ENCODE measurements at regions not wholly inside any gene's neighbourhood (a gene's known extent, or its start where the extent isn't known, plus 50 kb on each side); places are given as distances from the start of the nearest gene placed in this dataset.

GRCh38 chr1:56146449-56146848, 432.9 kb downstream of the PLPP3 start:
- no peak overlapping the region for H3K27ac Mint-ChIP-seq

GRCh38 chr1:56145581-56145980, 433.8 kb downstream of the PLPP3 start:
- no peak for ATAC-seq

More at GRCh38 chr1:56146449-56146848, 432.9 kb downstream of the PLPP3 start:
- Mint-ChIP-seq H3K27me3 (peaks cover 0 to 2% of the 10 kb centered on the region in 2 donors), H3K36me3 (no peaks in the 10 kb centered on the region), H3K4me1 (ENCODE audit: low read depth in 2 of 2) (no peaks in the 10 kb centered on the region), H3K9me3 (no peaks in the 10 kb centered on the region), H3K4me3 (no peak overlapping the region)
- DNase-seq (ENCODE audit: low spot score): no peak
- ATAC-seq: no peak

GRCh38 chr1:56142301-56142700, 437.1 kb downstream of the PLPP3 start:
- Mint-ChIP-seq H3K27ac (no peak overlapping the region), H3K4me3 (no peak overlapping the region), H3K36me3 (no peaks in the 10 kb centered on the region), H3K27me3 (peaks cover 0 to 2% of the 10 kb centered on the region in 2 donors), H3K9me3 (no peaks in the 10 kb centered on the region), H3K4me1 (ENCODE audit: low read depth in 2 of 2) (no peaks in the 10 kb centered on the region)
- ATAC-seq (no peak), DNase-seq (ENCODE audit: low spot score) (no peak)

More at GRCh38 chr1:56145581-56145980, 433.8 kb downstream of the PLPP3 start:
- no peak for DNase-seq (ENCODE audit: low spot score)
- Mint-ChIP-seq H3K36me3 (no peaks in the 10 kb centered on the region), H3K27ac (no peak overlapping the region), H3K27me3 (peaks cover 0 to 2% of the 10 kb centered on the region in 2 donors), H3K9me3 (no peaks in the 10 kb centered on the region), H3K4me3 (no peak overlapping the region), H3K4me1 (ENCODE audit: low read depth in 2 of 2) (no peaks in the 10 kb centered on the region)

- no peak overlapping the region for H3K27ac Mint-ChIP-seq
- no peak for DNase-seq (ENCODE audit: low spot score)
- H3K4me1 Mint-ChIP-seq (ENCODE audit: low read depth in 2 of 2): no peaks in the 10 kb centered on the region
- no peaks in the 10 kb centered on the region for H3K36me3 Mint-ChIP-seq
- H3K4me3 Mint-ChIP-seq: no peak overlapping the region
- no peak for ATAC-seq
- peaks cover 0 to 2% of the 10 kb centered on the region in 2 donors for H3K27me3 Mint-ChIP-seq
- no peaks in the 10 kb centered on the region for H3K9me3 Mint-ChIP-seq
These were observed 439.5 kb downstream of the PLPP3 start for GRCh38 chr1:56139836-56140235.

- H3K27ac Mint-ChIP-seq: no peak overlapping the region
- H3K4me1 Mint-ChIP-seq (ENCODE audit: low read depth in 2 of 2): no peaks in the 10 kb centered on the region
- H3K27me3 Mint-ChIP-seq: no peaks in the 10 kb centered on the region
- DNase-seq (ENCODE audit: low spot score): no peak
- H3K9me3 Mint-ChIP-seq: no peaks in the 10 kb centered on the region
- no peak overlapping the region for H3K4me3 Mint-ChIP-seq
- H3K36me3 Mint-ChIP-seq: no peaks in the 10 kb centered on the region
- no peak for ATAC-seq
These were observed 441.6 kb downstream of the PLPP3 start for GRCh38 chr1:56137521-56138505.

GRCh38 chr1:56137090-56137489, 442.3 kb downstream of the PLPP3 start:
- Mint-ChIP-seq H3K27me3 (no peaks in the 10 kb centered on the region), H3K9me3 (no peaks in the 10 kb centered on the region), H3K36me3 (no peaks in the 10 kb centered on the region), H3K27ac (no peak overlapping the region), H3K4me3 (no peak overlapping the region), H3K4me1 (ENCODE audit: low read depth in 2 of 2) (no peaks in the 10 kb centered on the region)
- ATAC-seq: no peak
- DNase-seq (ENCODE audit: low spot score): no peak

- no peak for ATAC-seq
- no peaks in the 10 kb centered on the region for H3K4me1 Mint-ChIP-seq (ENCODE audit: low read depth in 2 of 2)
- no peak for DNase-seq (ENCODE audit: low spot score)
- no peaks in the 10 kb centered on the region for H3K36me3 Mint-ChIP-seq
- H3K27me3 Mint-ChIP-seq: no peaks in the 10 kb centered on the region
- H3K9me3 Mint-ChIP-seq: no peaks in the 10 kb centered on the region
- H3K27ac Mint-ChIP-seq: no peak overlapping the region
- H3K4me3 Mint-ChIP-seq: no peak overlapping the region
These were observed 443.6 kb downstream of the PLPP3 start for GRCh38 chr1:56135864-56136147.

GRCh38 chr1:56135069-56135863, 444.1 kb downstream of the PLPP3 start:
- DNase-seq (ENCODE audit: low spot score) (no peak), ATAC-seq (no peak)
- Mint-ChIP-seq H3K4me1 (ENCODE audit: low read depth in 2 of 2) (no peaks in the 10 kb centered on the region), H3K9me3 (no peaks in the 10 kb centered on the region), H3K27me3 (no peaks in the 10 kb centered on the region), H3K36me3 (no peaks in the 10 kb centered on the region), H3K4me3 (no peak overlapping the region), H3K27ac (no peak overlapping the region)

GRCh38 chr1:56133522-56134472, 445.6 kb downstream of the PLPP3 start:
- no peak for ATAC-seq
- Mint-ChIP-seq H3K36me3 (no peaks in the 10 kb centered on the region), H3K9me3 (peaks cover 3% of the 10 kb centered on the region), H3K27me3 (peaks cover 5 to 11% of the 10 kb centered on the region in 2 donors), H3K4me1 (ENCODE audit: low read depth in 2 of 2) (no peaks in the 10 kb centered on the region), H3K27ac (no peak overlapping the region), H3K4me3 (no peak overlapping the region)
- DNase-seq (ENCODE audit: low spot score): no peak

GRCh38 chr1:56132520-56132919, 446.8 kb downstream of the PLPP3 start:
- Mint-ChIP-seq H3K4me1 (ENCODE audit: low read depth in 2 of 2) (no peaks in the 10 kb centered on the region), H3K36me3 (no peaks in the 10 kb centered on the region), H3K4me3 (no peak overlapping the region), H3K9me3 (peaks cover 6% of the 10 kb centered on the region), H3K27ac (no peak overlapping the region), H3K27me3 (peaks cover 5 to 14% of the 10 kb centered on the region in 2 donors)
- ATAC-seq (no peak), DNase-seq (ENCODE audit: low spot score) (no peak)

GRCh38 chr1:56129837-56130236, 449.5 kb downstream of the PLPP3 start:
- peaks cover 5 to 25% of the 10 kb centered on the region in 2 donors for H3K27me3 Mint-ChIP-seq
- DNase-seq (ENCODE audit: low spot score) (no peak), ATAC-seq (no peak)
- no peaks in the 10 kb centered on the region for H3K36me3 Mint-ChIP-seq
- peaks cover 6% of the 10 kb centered on the region for H3K9me3 Mint-ChIP-seq
- no peak overlapping the region for H3K4me3 Mint-ChIP-seq
- H3K4me1 Mint-ChIP-seq (ENCODE audit: low read depth in 2 of 2): no peaks in the 10 kb centered on the region
- H3K27ac Mint-ChIP-seq: no peak overlapping the region

- Mint-ChIP-seq H3K9me3 (peaks cover 6% of the 10 kb centered on the region), H3K4me3 (no peak overlapping the region), H3K27me3 (peaks cover 5 to 31% of the 10 kb centered on the region in 2 donors), H3K27ac (no peak overlapping the region), H3K36me3 (no peaks in the 10 kb centered on the region), H3K4me1 (ENCODE audit: low read depth in 2 of 2) (no peaks in the 10 kb centered on the region)
- no peak for DNase-seq (ENCODE audit: low spot score)
- no peak for ATAC-seq
These were observed 454.0 kb downstream of the PLPP3 start for GRCh38 chr1:56125316-56125715.

- Mint-ChIP-seq H3K36me3 (no peaks in the 10 kb centered on the region), H3K4me1 (ENCODE audit: low read depth in 2 of 2) (no peaks in the 10 kb centered on the region)
These were observed 455.5 kb downstream of the PLPP3 start for GRCh38 chr1:56123826-56124225.

More at GRCh38 chr1:56123826-56124225, 455.5 kb downstream of the PLPP3 start:
- no peak overlapping the region for H3K4me3 Mint-ChIP-seq
- peaks cover 3% of the 10 kb centered on the region for H3K9me3 Mint-ChIP-seq
- peaks cover 0 to 19% of the 10 kb centered on the region in 2 donors for H3K27me3 Mint-ChIP-seq
- DNase-seq (ENCODE audit: low spot score) (no peak), ATAC-seq (no peak)
- H3K27ac Mint-ChIP-seq: no peak overlapping the region
